Lower leg skin (tissue), 3 donors: ENCODE measurements at regions not wholly inside any gene's neighbourhood (a gene's known extent, or its start where the extent isn't known, plus 50 kb on each side); places are given as distances from the start of the nearest gene placed in this dataset.

Source experiments
- POLR2A ChIP-seq, 2 donors: fragments of 450-650 bp; IDR thresholded peaks; one replicate each; pipeline ENCODE4 v1.6.1; 2016 to 2017; ENCODE audit warnings: antibody characterized with exemption in 2 of 2, mild to moderate bottlenecking in 1 of 2, moderate library complexity in 1 of 2
- TF ChIP-seq, protein P1 (sequence below), 3 donors: fragments of 450-650 bp; IDR thresholded peaks; one replicate each; pipeline ENCODE4 v1.5.1; 2016; ENCODE audit warnings: antibody characterized with exemption in 3 of 3, mild to moderate bottlenecking in 3 of 3, moderate library complexity in 2 of 3

DNA sequence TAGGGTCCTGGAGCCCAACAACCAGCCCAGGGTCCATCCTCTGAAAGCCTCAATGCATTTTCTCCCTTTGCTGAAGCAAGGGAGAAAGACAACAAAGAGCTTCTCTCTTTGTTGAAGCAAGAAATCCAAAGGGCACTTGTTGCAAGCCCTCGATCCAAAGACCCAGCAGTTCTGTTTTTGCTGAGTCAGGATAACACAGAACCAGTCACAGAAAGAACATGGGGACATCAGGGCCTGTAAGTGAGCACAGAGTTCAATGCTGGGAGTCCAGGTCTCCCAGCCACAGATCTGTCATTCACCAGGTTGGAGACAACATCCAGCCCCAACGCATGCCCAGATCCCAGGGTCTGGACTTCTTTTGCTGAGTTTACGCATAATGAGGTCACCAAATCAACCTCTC lies 315.8 kb upstream of the KLHL29 start:
- TF ChIP-seq POLR2A (IDR thresholded peaks at IDR 0.05) = no peak
- TF ChIP-seq, protein P1, sequence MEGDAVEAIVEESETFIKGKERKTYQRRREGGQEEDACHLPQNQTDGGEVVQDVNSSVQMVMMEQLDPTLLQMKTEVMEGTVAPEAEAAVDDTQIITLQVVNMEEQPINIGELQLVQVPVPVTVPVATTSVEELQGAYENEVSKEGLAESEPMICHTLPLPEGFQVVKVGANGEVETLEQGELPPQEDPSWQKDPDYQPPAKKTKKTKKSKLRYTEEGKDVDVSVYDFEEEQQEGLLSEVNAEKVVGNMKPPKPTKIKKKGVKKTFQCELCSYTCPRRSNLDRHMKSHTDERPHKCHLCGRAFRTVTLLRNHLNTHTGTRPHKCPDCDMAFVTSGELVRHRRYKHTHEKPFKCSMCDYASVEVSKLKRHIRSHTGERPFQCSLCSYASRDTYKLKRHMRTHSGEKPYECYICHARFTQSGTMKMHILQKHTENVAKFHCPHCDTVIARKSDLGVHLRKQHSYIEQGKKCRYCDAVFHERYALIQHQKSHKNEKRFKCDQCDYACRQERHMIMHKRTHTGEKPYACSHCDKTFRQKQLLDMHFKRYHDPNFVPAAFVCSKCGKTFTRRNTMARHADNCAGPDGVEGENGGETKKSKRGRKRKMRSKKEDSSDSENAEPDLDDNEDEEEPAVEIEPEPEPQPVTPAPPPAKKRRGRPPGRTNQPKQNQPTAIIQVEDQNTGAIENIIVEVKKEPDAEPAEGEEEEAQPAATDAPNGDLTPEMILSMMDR (IDR thresholded peaks at IDR 0.05) = no peak
